ENCODE measurements at regions not wholly inside any gene's neighbourhood (a gene's known extent, or its start where the extent isn't known, plus 50 kb on each side); places are given as distances from the start of the nearest gene placed in this dataset.

DNA sequence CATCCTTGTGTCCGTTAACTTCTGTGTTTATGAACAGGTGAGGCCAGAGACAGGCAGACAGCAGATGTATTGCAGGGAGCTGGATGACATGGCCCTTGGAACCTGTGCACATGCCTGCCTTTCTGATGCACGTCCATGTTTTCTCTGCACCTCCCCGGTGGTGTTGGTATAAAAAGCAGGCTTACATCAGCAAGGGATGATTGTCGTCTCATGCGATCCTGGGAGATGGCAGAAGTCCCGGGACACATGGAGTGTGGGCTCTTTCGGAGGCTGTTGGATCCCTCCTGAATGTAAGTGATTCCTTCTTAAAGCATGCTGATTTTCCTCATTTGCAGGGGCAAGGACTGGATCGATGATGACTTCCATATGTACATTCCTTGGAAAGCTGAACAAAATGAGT, 134.8 kb downstream of the SNRPN start:
- CTCF ChIA-PET = no interaction called here
- no peak overlapping the region for H3K27ac ChIP-seq (ENCODE audit: insufficient read depth, low read depth, low read length)
- no peak overlapping the region for H3K9ac ChIP-seq (replicated peaks; ENCODE audit: extremely low read depth, insufficient read depth, low read length)
- peaks cover 2 to 40% of the 10 kb centered on the region in 2 experiments for H3K36me3 ChIP-seq (ENCODE audit: control insufficient read depth in 2 of 2, extremely low read depth in 1 of 2, insufficient read depth in 2 of 2, low read length in 2 of 2)
- FAIRE-seq (no peak), DNase-seq (ENCODE audit: low read depth, low spot score) (no peak)
- dilution Hi-C loops (cut with MboI; ENCODE audit: extremely low pct_ligation_motif_present, low sequenced_read_pairs) (no loop called here), intact Hi-C loops (cut with micrococcal nuclease) (no loop called here)
- no peaks in the 10 kb centered on the region for H3K9me3 ChIP-seq (replicated peaks; ENCODE audit: control insufficient read depth, insufficient read depth, low read length)
- H3K4me3 ChIP-seq (replicated peaks in 1 of 3; ENCODE audit: insufficient read depth in 1 of 3, low read depth in 1 of 3, low read length in 3 of 3) = no peak overlapping the region
- no peaks in the 10 kb centered on the region for H3K79me2 ChIP-seq (ENCODE audit: control insufficient read depth, insufficient read depth, low read length)
- no peak overlapping the region for H3K4me2 ChIP-seq (ENCODE audit: insufficient read depth, low read length)
- POLR2A ChIA-PET = no interaction called here
- H2AFZ ChIP-seq (ENCODE audit: low read depth, low read length) = no peak overlapping the region
- no peaks in the 10 kb centered on the region for H3K4me1 ChIP-seq (ENCODE audit: control insufficient read depth, extremely low read depth, insufficient read depth, low read length)
- no peaks in the 10 kb centered on the region for H4K20me1 ChIP-seq (replicated peaks; ENCODE audit: control insufficient read depth, extremely low read depth, insufficient read depth, low read length)
- TF ChIP-seq MYC (IDR thresholded peaks at IDR 0.05; ENCODE audit: low read depth, low read length) = no peak
- TF ChIP-seq, protein P1, sequence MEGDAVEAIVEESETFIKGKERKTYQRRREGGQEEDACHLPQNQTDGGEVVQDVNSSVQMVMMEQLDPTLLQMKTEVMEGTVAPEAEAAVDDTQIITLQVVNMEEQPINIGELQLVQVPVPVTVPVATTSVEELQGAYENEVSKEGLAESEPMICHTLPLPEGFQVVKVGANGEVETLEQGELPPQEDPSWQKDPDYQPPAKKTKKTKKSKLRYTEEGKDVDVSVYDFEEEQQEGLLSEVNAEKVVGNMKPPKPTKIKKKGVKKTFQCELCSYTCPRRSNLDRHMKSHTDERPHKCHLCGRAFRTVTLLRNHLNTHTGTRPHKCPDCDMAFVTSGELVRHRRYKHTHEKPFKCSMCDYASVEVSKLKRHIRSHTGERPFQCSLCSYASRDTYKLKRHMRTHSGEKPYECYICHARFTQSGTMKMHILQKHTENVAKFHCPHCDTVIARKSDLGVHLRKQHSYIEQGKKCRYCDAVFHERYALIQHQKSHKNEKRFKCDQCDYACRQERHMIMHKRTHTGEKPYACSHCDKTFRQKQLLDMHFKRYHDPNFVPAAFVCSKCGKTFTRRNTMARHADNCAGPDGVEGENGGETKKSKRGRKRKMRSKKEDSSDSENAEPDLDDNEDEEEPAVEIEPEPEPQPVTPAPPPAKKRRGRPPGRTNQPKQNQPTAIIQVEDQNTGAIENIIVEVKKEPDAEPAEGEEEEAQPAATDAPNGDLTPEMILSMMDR (IDR thresholded peaks at IDR 0.05; ENCODE audit: extremely low read depth in 1 of 2, insufficient read depth in 1 of 2, low read depth in 1 of 2, low read length in 2 of 2) = no peak
- no peak for TF ChIP-seq POLR2A (IDR thresholded peaks at IDR 0.05; ENCODE audit: low read depth, low read length)
- no peak for TF ChIP-seq GATA2 (IDR thresholded peaks at IDR 0.05; ENCODE audit: insufficient read depth, insufficient read length, low read depth, low read length)
- no peak for TF ChIP-seq FOS (IDR thresholded peaks at IDR 0.05; ENCODE audit: borderline replicate concordance, insufficient read depth, low read length)
- no peak for TF ChIP-seq JUN (IDR thresholded peaks at IDR 0.05; ENCODE audit: borderline replicate concordance, insufficient read depth, insufficient read length, low read depth)
- no peak for TF ChIP-seq EZH2 (IDR thresholded peaks at IDR 0.05; ENCODE audit: borderline replicate concordance, low read depth, low read length, severe bottlenecking)
- no peaks in the 10 kb centered on the region for H3K27me3 ChIP-seq (ENCODE audit: control insufficient read depth in 2 of 2, insufficient read depth in 2 of 2, low read length in 2 of 2)
- no TSS peak for BruUV-seq (replicated peaks)
- no peaks in the 10 kb centered on the region for H3K9me1 ChIP-seq (replicated peaks; ENCODE audit: control insufficient read depth, extremely low read depth, insufficient read depth, low read length)
